ENCODE measurements at regions not wholly inside any gene's neighbourhood (a gene's known extent, or its start where the extent isn't known, plus 50 kb on each side); places are given as distances from the start of the nearest gene placed in this dataset.

GRCh38 chr3:22209578-22209977, 458.6 kb upstream of the ZNF385D start:
- TF ChIP-seq POLR2A (IDR thresholded peaks at IDR 0.05; ENCODE audit: low read depth, low read length) (no peak), POLR2AphosphoS5 (IDR thresholded peaks at IDR 0.05; ENCODE audit: low read depth, low read length) (no peak), SPI1 (IDR thresholded peaks at IDR 0.05; ENCODE audit: low read depth, low read length) (no peak), TAF1 (IDR thresholded peaks at IDR 0.05; ENCODE audit: low read depth, low read length) (no peak), PAX5 (IDR thresholded peaks at IDR 0.05; ENCODE audit: insufficient read depth, low read length, severe bottlenecking) (no peak)

Measured in GM12891 (cell line).